ENCODE measurements at regions not wholly inside any gene's neighbourhood (a gene's known extent, or its start where the extent isn't known, plus 50 kb on each side); places are given as distances from the start of the nearest gene placed in this dataset.

DNA sequence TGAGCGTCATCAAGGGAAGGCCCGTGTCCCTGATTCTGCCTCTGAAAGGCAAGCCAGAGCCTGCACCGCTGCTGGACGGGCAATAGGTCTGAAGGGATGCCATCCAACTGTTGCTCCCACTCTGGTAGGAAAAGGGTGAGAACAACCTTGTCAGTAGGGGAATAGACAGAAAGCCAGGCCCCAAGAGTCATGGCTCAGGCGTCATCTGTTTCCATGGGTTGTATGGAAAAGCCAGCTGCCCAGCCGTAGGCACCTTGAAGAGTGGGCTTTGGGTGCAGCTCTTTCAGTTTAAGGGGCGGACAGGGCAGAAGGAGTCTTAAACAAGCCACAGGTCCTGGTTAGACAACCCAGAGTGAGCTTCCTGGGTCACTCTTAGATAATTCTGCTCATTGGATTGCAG, 66.5 kb downstream of the RNF6 start:
- TF ChIP-seq, protein P1, sequence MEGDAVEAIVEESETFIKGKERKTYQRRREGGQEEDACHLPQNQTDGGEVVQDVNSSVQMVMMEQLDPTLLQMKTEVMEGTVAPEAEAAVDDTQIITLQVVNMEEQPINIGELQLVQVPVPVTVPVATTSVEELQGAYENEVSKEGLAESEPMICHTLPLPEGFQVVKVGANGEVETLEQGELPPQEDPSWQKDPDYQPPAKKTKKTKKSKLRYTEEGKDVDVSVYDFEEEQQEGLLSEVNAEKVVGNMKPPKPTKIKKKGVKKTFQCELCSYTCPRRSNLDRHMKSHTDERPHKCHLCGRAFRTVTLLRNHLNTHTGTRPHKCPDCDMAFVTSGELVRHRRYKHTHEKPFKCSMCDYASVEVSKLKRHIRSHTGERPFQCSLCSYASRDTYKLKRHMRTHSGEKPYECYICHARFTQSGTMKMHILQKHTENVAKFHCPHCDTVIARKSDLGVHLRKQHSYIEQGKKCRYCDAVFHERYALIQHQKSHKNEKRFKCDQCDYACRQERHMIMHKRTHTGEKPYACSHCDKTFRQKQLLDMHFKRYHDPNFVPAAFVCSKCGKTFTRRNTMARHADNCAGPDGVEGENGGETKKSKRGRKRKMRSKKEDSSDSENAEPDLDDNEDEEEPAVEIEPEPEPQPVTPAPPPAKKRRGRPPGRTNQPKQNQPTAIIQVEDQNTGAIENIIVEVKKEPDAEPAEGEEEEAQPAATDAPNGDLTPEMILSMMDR (IDR thresholded peaks at IDR 0.05; ENCODE audit: insufficient read depth, low read length), result no peak
- no peak overlapping the region for H3K4me3 ChIP-seq (ENCODE audit: low read depth, low read length)
- no peak for DNase-seq (ENCODE audit: low read depth)

DNA sequence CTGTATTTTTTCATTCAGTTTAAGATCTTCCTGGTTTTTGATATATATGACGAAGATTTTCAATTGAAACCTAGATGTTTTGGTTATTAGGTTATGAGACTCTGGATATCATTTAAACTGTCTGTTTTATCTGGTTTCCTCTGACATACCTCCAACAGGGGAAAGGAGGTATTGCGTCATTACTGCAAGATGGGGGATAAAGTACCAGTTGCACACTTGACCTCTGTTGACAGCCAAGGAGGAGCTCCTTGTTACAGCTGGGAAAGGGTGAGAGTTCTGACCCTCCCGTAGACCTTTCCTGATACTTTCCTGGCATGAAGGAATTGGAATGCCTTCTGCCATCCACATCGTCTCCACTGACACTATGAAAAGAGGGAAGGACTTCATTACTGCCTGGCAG, 82.0 kb upstream of the SHISA2 start:
- DNase-seq (ENCODE audit: low read depth), result no peak
- no peak overlapping the region for H3K4me3 ChIP-seq (ENCODE audit: low read depth, low read length)
- TF ChIP-seq, protein P1 (IDR thresholded peaks at IDR 0.05; ENCODE audit: insufficient read depth, low read length), result no peak

DNA sequence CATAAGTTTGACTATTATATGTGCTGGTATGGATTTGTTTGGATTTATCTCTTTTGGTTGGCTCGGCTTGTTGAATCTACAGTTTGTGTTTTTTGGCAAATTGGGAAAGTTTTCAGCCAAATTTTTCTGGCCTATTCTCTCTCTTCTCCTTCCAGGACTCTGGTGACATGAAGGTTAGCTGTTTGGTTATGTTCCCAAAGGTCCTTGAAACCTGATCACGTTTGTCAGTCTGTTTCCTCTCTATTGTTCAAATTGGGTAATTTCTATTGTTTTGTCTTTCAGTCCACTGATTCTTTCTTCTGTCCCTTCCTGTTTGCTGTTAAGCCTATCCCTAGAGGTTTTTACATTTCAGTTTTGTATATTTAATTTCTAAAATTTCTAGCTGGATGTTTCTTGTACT, 81.5 kb upstream of the SHISA2 start:
- H3K4me3 ChIP-seq (ENCODE audit: low read depth, low read length), result no peak overlapping the region
- peak; percentile 16 for DNase-seq (ENCODE audit: low read depth)
- TF ChIP-seq, protein P1 (IDR thresholded peaks at IDR 0.05; ENCODE audit: insufficient read depth, low read length), result no peak

DNA sequence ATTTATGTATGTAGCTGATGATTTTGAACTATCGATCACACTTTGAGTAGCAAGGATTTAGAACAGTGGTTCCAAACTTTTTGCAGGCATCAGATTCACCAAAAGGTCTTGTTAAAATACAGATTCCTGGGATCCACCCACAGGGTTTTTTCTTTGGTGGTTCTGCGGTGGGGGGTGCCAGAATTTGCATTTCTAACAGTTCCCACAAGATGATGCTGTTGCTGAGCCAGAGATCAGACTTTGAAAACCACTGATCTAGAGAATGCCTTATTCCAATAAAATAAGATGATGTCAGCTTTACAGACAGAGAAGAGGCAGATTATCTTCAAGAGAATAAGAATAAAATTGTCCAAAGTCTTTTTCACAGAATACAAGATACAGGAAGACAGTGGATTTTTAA, 80.9 kb upstream of the SHISA2 start:
- TF ChIP-seq, protein P1 (IDR thresholded peaks at IDR 0.05; ENCODE audit: insufficient read depth, low read length), result peak; percentile 44
- DNase-seq (ENCODE audit: low read depth), result peak; percentile 29

DNA sequence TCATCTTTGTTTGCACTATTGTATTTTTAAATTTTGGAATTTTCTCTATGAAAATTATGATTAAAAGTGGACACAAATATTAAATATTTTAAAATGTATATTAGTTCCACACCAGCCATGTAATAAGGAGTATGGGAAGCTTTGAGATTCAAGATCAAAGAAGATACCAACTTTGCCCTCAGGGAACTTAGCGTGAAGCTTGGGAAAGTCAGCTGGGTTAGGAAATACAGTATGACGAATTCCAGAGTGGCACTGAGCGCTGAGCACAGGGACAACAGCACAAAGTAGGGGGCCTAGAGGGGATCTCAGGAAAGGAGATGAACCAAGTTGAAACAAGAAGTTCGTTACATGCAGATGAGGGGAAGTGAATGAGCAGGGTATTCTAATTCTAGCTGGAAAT, 76.9 kb upstream of the SHISA2 start:
- TF ChIP-seq, protein P1 (IDR thresholded peaks at IDR 0.05; ENCODE audit: insufficient read depth, low read length), result no peak

More for the DNA sequence above, 80.9 kb upstream of the SHISA2 start:
- H3K4me3 ChIP-seq (ENCODE audit: low read depth, low read length), result no peak overlapping the region

DNA sequence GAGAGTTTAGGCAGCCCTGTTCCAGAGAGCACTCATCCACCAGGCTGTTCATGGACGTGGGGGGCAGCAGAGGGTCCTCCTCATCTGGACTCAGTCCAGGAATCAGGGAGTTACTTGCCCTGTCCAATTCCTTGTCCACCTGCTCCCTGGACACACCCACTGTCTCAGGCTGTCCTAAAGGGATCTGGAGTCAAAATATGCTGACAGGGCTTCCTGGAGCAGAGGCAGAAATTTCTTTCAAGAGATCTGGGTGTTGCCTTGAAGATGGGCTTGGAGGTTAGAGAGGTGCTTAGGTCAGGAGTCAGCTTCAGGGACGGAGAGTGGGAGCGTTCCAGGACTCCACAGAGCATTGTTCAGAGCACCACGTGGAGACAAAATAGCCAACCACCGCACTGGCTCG, 65.8 kb upstream of the SHISA2 start:
- no peak overlapping the region for H3K4me3 ChIP-seq (ENCODE audit: low read depth, low read length)
- DNase-seq (ENCODE audit: low read depth), result no peak
- TF ChIP-seq, protein P1 (IDR thresholded peaks at IDR 0.05; ENCODE audit: insufficient read depth, low read length), result no peak

More for the DNA sequence above, 76.9 kb upstream of the SHISA2 start:
- no peak for DNase-seq (ENCODE audit: low read depth)
- H3K4me3 ChIP-seq (ENCODE audit: low read depth, low read length), result no peak overlapping the region

DNA sequence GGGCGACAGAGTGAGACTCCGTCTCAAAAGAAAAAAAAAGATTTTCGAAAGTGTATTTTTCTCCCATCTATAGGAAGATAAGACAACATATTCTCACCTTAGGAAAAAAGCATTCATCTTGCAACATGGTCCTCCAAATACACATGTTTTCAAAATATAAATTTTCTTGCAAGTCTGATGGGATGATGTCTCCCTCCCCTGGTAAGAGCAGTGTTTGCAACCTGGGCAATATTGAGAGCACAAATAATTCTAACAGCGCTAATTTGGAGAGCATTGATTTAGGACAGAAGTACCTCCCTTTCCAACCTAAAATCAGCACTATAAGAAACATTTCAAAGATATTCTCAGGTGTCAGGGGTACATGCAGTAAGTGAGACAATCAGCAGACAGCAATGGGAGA, 61.0 kb upstream of the SHISA2 start:
- no peak for DNase-seq (ENCODE audit: low read depth)
- H3K4me3 ChIP-seq (ENCODE audit: low read depth, low read length), result no peak overlapping the region
- TF ChIP-seq, protein P1 (IDR thresholded peaks at IDR 0.05; ENCODE audit: insufficient read depth, low read length), result no peak
